Neutrophil (primary cell): ENCODE measurements at regions not wholly inside any gene's neighbourhood (a gene's known extent, or its start where the extent isn't known, plus 50 kb on each side); places are given as distances from the start of the nearest gene placed in this dataset.

Experiments used
- H3K27ac ChIP-seq: fragments of 200-600 bp; sonication (generic); 2 replicates; pipeline ENCODE4 v1.5.1; 2016; ENCODE audit warnings: mild to moderate bottlenecking, moderate library complexity
- H3K27me3 ChIP-seq: fragments of 200-600 bp; sonication (generic); 2 replicates; pipeline ENCODE4 v1.6.0; 2016; ENCODE audit warnings: mild to moderate bottlenecking
- H3K36me3 ChIP-seq: fragments of 200-600 bp; sonication (generic); 2 replicates; pipeline ENCODE4 v1.5.1; 2017
- H3K4me1 ChIP-seq, 2 experiments: fragments of 200-600 bp in 1 of 2; sonication (generic) in 1 of 2; 1 replicate in 1 of 2; 2 replicates in 1 of 2; pipeline versions ENCODE4 v1.5.1 to v1.6.1; 2013 to 2016; ENCODE audit warnings: low read depth in 1 of 2, low read length in 1 of 2, mild to moderate bottlenecking in 1 of 2, moderate library complexity in 1 of 2; ENCODE audit not compliant: control insufficient read depth in 1 of 2, insufficient read depth in 1 of 2
- H3K4me3 ChIP-seq, 2 experiments: fragments of 200-600 bp in 1 of 2; sonication (generic) in 1 of 2; 1 replicate in 1 of 2; 2 replicates in 1 of 2; pipeline ENCODE4 v1.5.1; 2013 to 2016; ENCODE audit warnings: low read depth in 1 of 2, low read length in 1 of 2, mild to moderate bottlenecking in 1 of 2, moderate library complexity in 1 of 2
- H3K9me3 ChIP-seq: fragments of 200-600 bp; sonication (generic); 2 replicates; pipeline ENCODE4 v1.5.1; 2016
- TF ChIP-seq, protein P1 (sequence below): fragments of 200-600 bp; sonication (generic); IDR thresholded peaks from 2 replicates; pipeline ENCODE4 v1.5.1; 2016; ENCODE audit warnings: antibody characterized with exemption

- Histone ChIP-seq H3K27ac (no peak overlapping the region), H3K4me1 (no peaks in the 10 kb centered on the region), H3K9me3 (no peaks in the 10 kb centered on the region), H3K36me3 (no peaks in the 10 kb centered on the region), H3K4me3 (no peak overlapping the region), H3K27me3 (no peaks in the 10 kb centered on the region)
- TF ChIP-seq, protein P1, sequence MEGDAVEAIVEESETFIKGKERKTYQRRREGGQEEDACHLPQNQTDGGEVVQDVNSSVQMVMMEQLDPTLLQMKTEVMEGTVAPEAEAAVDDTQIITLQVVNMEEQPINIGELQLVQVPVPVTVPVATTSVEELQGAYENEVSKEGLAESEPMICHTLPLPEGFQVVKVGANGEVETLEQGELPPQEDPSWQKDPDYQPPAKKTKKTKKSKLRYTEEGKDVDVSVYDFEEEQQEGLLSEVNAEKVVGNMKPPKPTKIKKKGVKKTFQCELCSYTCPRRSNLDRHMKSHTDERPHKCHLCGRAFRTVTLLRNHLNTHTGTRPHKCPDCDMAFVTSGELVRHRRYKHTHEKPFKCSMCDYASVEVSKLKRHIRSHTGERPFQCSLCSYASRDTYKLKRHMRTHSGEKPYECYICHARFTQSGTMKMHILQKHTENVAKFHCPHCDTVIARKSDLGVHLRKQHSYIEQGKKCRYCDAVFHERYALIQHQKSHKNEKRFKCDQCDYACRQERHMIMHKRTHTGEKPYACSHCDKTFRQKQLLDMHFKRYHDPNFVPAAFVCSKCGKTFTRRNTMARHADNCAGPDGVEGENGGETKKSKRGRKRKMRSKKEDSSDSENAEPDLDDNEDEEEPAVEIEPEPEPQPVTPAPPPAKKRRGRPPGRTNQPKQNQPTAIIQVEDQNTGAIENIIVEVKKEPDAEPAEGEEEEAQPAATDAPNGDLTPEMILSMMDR = no peak
Measured at GRCh38 chr21:24223624-24224023, 1383.7 kb downstream of the MRPL39 start.

- no peaks in the 10 kb centered on the region for H3K36me3 ChIP-seq
- no peak overlapping the region for H3K4me3 ChIP-seq
- H3K4me1 ChIP-seq = no peaks in the 10 kb centered on the region
- no peaks in the 10 kb centered on the region for H3K9me3 ChIP-seq
- no peak overlapping the region for H3K27ac ChIP-seq
- H3K27me3 ChIP-seq = no peaks in the 10 kb centered on the region
- TF ChIP-seq, protein P1 = no peak
Measured at GRCh38 chr21:24222676-24223075, 1384.6 kb downstream of the MRPL39 start.

DNA sequence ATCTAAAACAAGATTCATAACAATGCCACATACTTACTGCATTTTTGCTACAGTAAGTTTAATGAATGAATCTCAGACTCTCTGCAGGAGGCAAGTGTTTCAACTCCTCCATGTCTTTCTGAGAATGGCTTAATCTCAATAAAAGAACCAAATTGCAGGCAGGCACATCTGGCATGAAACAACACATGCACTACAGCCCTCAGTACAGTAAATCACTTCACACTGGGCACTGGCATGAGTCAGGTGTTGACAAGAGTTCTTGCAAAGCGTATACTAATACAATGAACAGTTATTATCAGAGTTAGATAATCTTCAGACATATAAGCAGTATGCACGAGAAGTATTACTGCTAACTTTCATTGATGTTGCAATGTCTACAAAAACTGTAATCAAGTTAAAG lies 1386.8 kb downstream of the MRPL39 start:
- H3K36me3 ChIP-seq = no peaks in the 10 kb centered on the region
- TF ChIP-seq, protein P1 = no peak
- H3K27me3 ChIP-seq = no peaks in the 10 kb centered on the region
- no peaks in the 10 kb centered on the region for H3K4me1 ChIP-seq
- no peak overlapping the region for H3K27ac ChIP-seq
- no peaks in the 10 kb centered on the region for H3K9me3 ChIP-seq
- no peak overlapping the region for H3K4me3 ChIP-seq

DNA sequence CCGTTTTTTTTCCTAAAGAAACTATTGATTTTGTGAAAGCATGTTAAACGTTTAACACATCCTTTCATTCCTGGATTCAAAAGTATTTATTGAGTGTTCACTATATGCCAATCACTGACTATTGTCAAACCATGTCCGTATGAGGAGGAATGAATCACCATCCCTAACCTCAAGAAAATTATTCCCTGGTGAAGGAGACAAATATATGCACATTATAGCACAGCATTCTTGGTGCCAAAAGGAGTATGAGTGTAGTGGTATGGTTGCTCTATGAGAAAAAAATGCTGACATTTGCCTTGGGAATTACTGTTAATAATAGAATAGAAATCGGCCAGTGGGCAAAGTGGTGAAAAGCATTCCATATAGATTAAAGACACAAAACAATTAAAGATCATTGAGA lies 1390.1 kb downstream of the MRPL39 start:
- no peak overlapping the region for H3K27ac ChIP-seq
- H3K4me1 ChIP-seq = no peaks in the 10 kb centered on the region
- no peak overlapping the region for H3K4me3 ChIP-seq
- TF ChIP-seq, protein P1 = no peak
- no peaks in the 10 kb centered on the region for H3K36me3 ChIP-seq
- no peaks in the 10 kb centered on the region for H3K27me3 ChIP-seq
- H3K9me3 ChIP-seq = no peaks in the 10 kb centered on the region

DNA sequence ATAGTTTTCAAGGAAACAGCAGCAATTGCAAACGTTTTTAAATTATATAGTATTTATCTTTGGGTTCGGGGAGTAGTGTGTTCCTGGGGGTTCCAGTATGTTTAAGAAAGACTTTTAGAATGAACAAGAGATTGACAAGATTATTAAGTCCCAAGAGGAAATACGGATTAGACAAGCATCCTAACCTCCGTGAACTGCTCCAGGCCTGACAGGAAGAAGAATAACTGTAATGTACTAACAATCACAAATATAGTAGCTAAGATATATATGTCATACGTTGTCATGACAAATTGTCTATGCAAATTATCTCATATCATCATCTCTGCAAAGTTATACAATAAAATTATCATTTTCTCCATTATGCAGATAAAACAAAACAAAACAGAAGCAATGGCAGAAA lies 1397.2 kb downstream of the MRPL39 start:
- H3K4me1 ChIP-seq = no peaks in the 10 kb centered on the region
- no peaks in the 10 kb centered on the region for H3K27me3 ChIP-seq
- no peak overlapping the region for H3K4me3 ChIP-seq
- H3K9me3 ChIP-seq = no peaks in the 10 kb centered on the region
- no peaks in the 10 kb centered on the region for H3K36me3 ChIP-seq
- H3K27ac ChIP-seq = no peak overlapping the region
- TF ChIP-seq, protein P1 = no peak
